Naive B cell (primary cell): ENCODE measurements at regions not wholly inside any gene's neighbourhood (a gene's known extent, or its start where the extent isn't known, plus 50 kb on each side); places are given as distances from the start of the nearest gene placed in this dataset.

Experiments
- ATAC-seq, 2 donors: fragments of 150-1000 bp; cut with Tn5 transposase; 2 replicates each; pipeline ENCODE4 v1.10.0; 2021; ENCODE audit warnings: low read depth in 2 of 2, mild to moderate bottlenecking in 2 of 2, moderate library complexity in 2 of 2
- DNase-seq: peaks from one replicate; pipeline ENCODE4 v3.0.0; 2022
- H3K27ac Mint-ChIP-seq, 6 donors: one replicate each; pipeline ENCODE4 v1.8.0; 2020 to 2022; ENCODE audit warnings: mild to moderate bottlenecking in 6 of 6, mixed read lengths in 6 of 6, moderate library complexity in 5 of 6, inconsistent platforms in 2 of 6
- H3K27me3 Mint-ChIP-seq, 3 donors: one replicate each; pipeline ENCODE4 v1.8.0; 2021 to 2022; ENCODE audit warnings: mixed read lengths in 3 of 3, mild to moderate bottlenecking in 1 of 3
- H3K36me3 Mint-ChIP-seq, 2 donors: one replicate each; pipeline ENCODE4 v1.8.0; 2020 to 2022; ENCODE audit warnings: mixed read lengths in 2 of 2, inconsistent platforms in 1 of 2, mild to moderate bottlenecking in 1 of 2
- H3K4me1 Mint-ChIP-seq, 3 donors: one replicate each; pipeline ENCODE4 v1.8.0; 2020 to 2022; ENCODE audit warnings: mixed read lengths in 3 of 3, inconsistent platforms in 1 of 3, mild to moderate bottlenecking in 1 of 3, moderate library complexity in 1 of 3
- H3K4me3 Mint-ChIP-seq, 8 donors: one replicate each; pipeline ENCODE4 v1.8.0; 2020 to 2022; ENCODE audit warnings: mild to moderate bottlenecking in 8 of 8, mixed read lengths in 8 of 8, moderate library complexity in 8 of 8, inconsistent platforms in 2 of 8
- H3K9me3 Mint-ChIP-seq, 7 donors: one replicate each; pipeline ENCODE4 v1.8.0; 2020 to 2022; ENCODE audit warnings: mixed read lengths in 7 of 7, mild to moderate bottlenecking in 5 of 7, inconsistent platforms in 2 of 7, moderate library complexity in 1 of 7

GRCh38 chr7:145644426-145645134, 472.0 kb upstream of the CNTNAP2 start:
- DNase-seq: no peak
- H3K4me1 Mint-ChIP-seq: no peaks in the 10 kb centered on the region
- H3K27me3 Mint-ChIP-seq: no peaks in the 10 kb centered on the region
- peak overlapping the region in 2 of 6 donors; percentile 54 to 63 for H3K27ac Mint-ChIP-seq
- H3K36me3 Mint-ChIP-seq: no peaks in the 10 kb centered on the region
- ATAC-seq: no peak
- peaks cover 2 to 9% (median 8%) of the 10 kb centered on the region in 7 donors for H3K9me3 Mint-ChIP-seq
- H3K4me3 Mint-ChIP-seq: no peak overlapping the region

DNA sequence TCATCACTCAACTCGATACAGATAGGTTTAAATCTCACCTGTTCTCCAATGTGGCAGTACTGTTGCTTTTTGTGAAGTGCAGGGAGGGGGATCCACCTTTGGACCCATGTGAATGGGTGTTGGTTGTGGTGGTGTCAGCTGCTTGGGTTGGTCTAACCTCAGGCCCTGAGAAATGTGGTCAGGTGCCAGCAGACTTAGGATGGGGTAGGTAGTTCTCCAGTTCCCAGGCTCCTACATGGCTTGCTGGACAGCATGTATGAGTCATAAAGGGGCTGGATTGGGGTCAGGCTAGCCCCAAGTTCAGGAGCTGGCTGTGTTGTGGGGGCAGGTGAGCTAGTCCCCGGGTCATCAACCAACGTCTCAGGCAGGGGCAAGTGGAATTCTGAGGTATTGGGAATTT, 472.6 kb upstream of the CNTNAP2 start:
- DNase-seq (no peak), ATAC-seq (no peak)
- no peaks in the 10 kb centered on the region for H3K36me3 Mint-ChIP-seq
- no peaks in the 10 kb centered on the region for H3K4me1 Mint-ChIP-seq
- no peak overlapping the region for H3K4me3 Mint-ChIP-seq
- no peak overlapping the region for H3K27ac Mint-ChIP-seq
- H3K27me3 Mint-ChIP-seq: no peaks in the 10 kb centered on the region
- H3K9me3 Mint-ChIP-seq: peaks cover 2 to 12% (median 8%) of the 10 kb centered on the region in 7 donors

- Mint-ChIP-seq H3K36me3 (no peaks in the 10 kb centered on the region), H3K27ac (no peak overlapping the region), H3K4me3 (no peak overlapping the region), H3K27me3 (no peaks in the 10 kb centered on the region), H3K4me1 (no peaks in the 10 kb centered on the region), H3K9me3 (peaks cover 0 to 4% (median 1%) of the 10 kb centered on the region in 7 donors)
- ATAC-seq (no peak), DNase-seq (no peak)
Observed at GRCh38 chr7:145633513-145633912, 483.1 kb upstream of the CNTNAP2 start.

DNA sequence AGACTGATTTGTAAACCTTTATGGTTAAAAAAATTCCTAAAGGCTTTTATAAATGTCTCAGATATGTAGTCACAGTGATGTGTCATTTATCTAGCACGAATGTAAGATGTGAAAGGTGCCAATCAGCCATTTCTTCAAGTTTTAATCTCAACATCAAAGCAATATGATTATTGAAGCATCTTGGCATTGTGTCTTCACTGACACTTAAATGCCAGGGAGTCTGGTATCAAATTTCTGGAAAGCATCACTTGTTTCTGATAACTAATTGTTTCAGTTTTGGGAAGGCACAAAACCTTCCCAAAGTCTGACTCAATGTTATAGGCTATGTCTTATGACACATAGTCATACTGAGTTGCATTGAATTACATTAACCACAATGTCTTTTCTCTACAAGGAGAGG, 492.0 kb upstream of the CNTNAP2 start:
- DNase-seq (no peak), ATAC-seq (no peak)
- Mint-ChIP-seq H3K9me3 (peaks cover 0 to 4% (median 0%) of the 10 kb centered on the region in 7 donors), H3K27me3 (no peaks in the 10 kb centered on the region), H3K4me3 (no peak overlapping the region), H3K4me1 (no peaks in the 10 kb centered on the region), H3K36me3 (no peaks in the 10 kb centered on the region), H3K27ac (no peak overlapping the region)

DNA sequence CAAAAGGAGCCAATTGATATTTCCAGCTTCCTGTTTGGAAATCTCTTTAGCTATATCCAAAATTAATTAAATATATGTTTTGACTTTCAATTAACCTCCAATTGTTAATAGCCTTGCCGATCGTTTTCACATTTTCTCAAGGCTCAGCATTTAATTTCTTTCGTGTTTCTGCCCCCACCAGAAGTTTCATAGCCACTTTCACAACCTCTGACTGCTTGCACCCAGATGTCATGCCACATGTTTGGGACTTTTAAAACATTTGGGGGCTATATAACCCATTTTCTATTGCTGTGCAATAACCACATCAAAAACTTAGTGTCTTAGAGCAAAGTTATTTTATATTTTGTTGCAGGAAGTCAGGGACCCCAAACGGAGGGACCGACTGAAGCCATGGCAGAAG, 510.6 kb upstream of the CNTNAP2 start:
- no peak for ATAC-seq
- H3K36me3 Mint-ChIP-seq: no peaks in the 10 kb centered on the region
- no peak overlapping the region for H3K4me3 Mint-ChIP-seq
- no peaks in the 10 kb centered on the region for H3K27me3 Mint-ChIP-seq
- no peak for DNase-seq
- peaks cover 4 to 37% (median 11%) of the 10 kb centered on the region in 7 donors for H3K9me3 Mint-ChIP-seq
- no peaks in the 10 kb centered on the region for H3K4me1 Mint-ChIP-seq
- H3K27ac Mint-ChIP-seq: no peak overlapping the region

DNA sequence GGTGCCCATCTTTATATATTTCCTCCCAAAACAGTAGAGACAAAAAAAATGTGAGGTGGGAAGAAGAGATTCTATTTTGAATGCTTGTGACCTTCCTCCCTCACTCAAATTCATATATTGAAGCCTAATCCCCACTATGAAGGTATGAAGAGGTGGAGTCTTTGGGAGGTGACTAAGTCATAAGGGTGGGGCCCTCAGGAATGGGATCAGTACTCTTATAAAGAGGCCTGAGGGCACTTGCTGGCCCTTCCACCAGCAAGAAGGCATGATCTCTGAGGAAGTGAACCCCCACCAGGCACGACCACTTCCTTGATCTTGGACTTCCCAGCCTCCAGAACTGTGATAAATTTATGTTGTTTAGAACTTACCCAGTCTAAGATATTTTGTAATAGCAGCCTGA, 517.2 kb upstream of the CNTNAP2 start:
- no peak overlapping the region for H3K27ac Mint-ChIP-seq
- no peak overlapping the region for H3K4me3 Mint-ChIP-seq

GRCh38 chr7:145584401-145584800, 532.2 kb upstream of the CNTNAP2 start:
- Mint-ChIP-seq H3K4me3 (no peak overlapping the region), H3K4me1 (no peaks in the 10 kb centered on the region), H3K27ac (no peak overlapping the region), H3K9me3 (peaks cover 0 to 8% (median 7%) of the 10 kb centered on the region in 7 donors), H3K36me3 (no peaks in the 10 kb centered on the region), H3K27me3 (no peaks in the 10 kb centered on the region)
- no peak for ATAC-seq
- DNase-seq: no peak

More for the DNA sequence above, 517.2 kb upstream of the CNTNAP2 start:
- DNase-seq (no peak), ATAC-seq (no peak)
- Mint-ChIP-seq H3K36me3 (no peaks in the 10 kb centered on the region), H3K4me1 (no peaks in the 10 kb centered on the region), H3K9me3 (peaks cover 0 to 22% (median 2%) of the 10 kb centered on the region in 7 donors), H3K27me3 (no peaks in the 10 kb centered on the region)

DNA sequence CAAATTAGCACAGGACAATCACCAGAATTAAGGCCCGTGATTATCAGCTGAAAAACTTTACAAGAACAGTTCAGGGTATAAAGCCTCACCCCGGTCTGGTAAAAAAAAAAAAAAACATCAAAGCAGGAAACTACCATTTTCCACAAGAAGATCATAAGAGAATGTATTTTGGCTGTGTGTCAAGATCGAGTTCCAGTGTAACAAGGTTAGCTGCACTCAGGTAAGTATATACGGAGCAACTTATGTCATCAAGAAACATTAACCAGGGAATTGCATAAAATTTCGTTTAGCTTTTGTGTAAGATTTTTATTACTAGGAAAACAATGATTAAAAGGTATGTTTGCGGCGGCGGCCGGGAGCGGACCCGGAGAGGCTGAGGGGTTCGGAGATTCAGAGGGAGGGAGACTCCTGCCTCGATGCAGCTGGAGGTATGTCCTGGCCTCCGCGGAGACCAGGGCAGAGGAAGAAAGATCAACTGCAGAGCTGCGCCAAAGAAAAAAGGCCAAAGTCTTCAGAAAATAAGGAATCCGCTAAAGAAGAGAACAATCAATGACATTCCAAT, 533.8 kb upstream of the CNTNAP2 start:
- H3K4me1 Mint-ChIP-seq: no peaks in the 10 kb centered on the region
- DNase-seq (no peak), ATAC-seq (no peak)
- H3K9me3 Mint-ChIP-seq: peaks cover 5 to 13% (median 7%) of the 10 kb centered on the region in 7 donors
- H3K4me3 Mint-ChIP-seq: no peak overlapping the region
- H3K27me3 Mint-ChIP-seq: no peaks in the 10 kb centered on the region
- no peaks in the 10 kb centered on the region for H3K36me3 Mint-ChIP-seq
- no peak overlapping the region for H3K27ac Mint-ChIP-seq

- DNase-seq (no peak), ATAC-seq (no peak)
- Mint-ChIP-seq H3K4me1 (no peaks in the 10 kb centered on the region), H3K36me3 (no peaks in the 10 kb centered on the region), H3K27ac (no peak overlapping the region), H3K4me3 (no peak overlapping the region), H3K9me3 (peaks cover 0 to 8% (median 2%) of the 10 kb centered on the region in 7 donors), H3K27me3 (no peaks in the 10 kb centered on the region)
Observed at GRCh38 chr7:145557805-145558204, 558.8 kb upstream of the CNTNAP2 start.

GRCh38 chr7:145543242-145543641, 573.4 kb upstream of the CNTNAP2 start:
- ATAC-seq: no peak
- H3K9me3 Mint-ChIP-seq: peaks cover 0 to 4% (median 2%) of the 10 kb centered on the region in 7 donors

DNA sequence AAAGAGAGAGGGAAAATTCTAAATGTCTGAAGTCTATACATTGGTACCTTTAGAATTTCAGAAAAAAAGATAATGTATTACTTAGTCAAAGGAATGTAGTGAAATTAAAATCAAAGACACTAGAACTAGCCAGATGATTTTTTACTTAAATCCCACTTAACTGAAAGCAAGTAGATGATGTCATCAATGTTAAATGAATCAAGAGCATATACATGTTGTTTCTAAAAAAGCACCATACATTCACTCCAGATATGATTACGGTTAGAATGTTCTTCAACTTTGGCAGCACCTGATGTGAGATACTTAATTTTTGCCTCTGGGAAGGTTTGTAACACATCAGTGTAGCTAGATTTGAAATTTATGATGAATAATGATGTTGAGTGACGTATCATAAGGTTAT, 576.7 kb upstream of the CNTNAP2 start:
- ATAC-seq (no peak), DNase-seq (no peak)
- Mint-ChIP-seq H3K27ac (no peak overlapping the region), H3K36me3 (no peaks in the 10 kb centered on the region), H3K9me3 (peaks cover 0 to 4% (median 0%) of the 10 kb centered on the region in 7 donors), H3K4me3 (no peak overlapping the region), H3K27me3 (no peaks in the 10 kb centered on the region), H3K4me1 (no peaks in the 10 kb centered on the region)

More at GRCh38 chr7:145543242-145543641, 573.4 kb upstream of the CNTNAP2 start:
- Mint-ChIP-seq H3K27ac (no peak overlapping the region), H3K4me1 (no peaks in the 10 kb centered on the region), H3K27me3 (no peaks in the 10 kb centered on the region), H3K4me3 (no peak overlapping the region), H3K36me3 (no peaks in the 10 kb centered on the region)
- no peak for DNase-seq

GRCh38 chr7:145534301-145534700, 582.3 kb upstream of the CNTNAP2 start:
- no peak overlapping the region for H3K27ac Mint-ChIP-seq
- H3K9me3 Mint-ChIP-seq: peaks cover 0 to 2% (median 0%) of the 10 kb centered on the region in 7 donors
- no peaks in the 10 kb centered on the region for H3K4me1 Mint-ChIP-seq
- no peaks in the 10 kb centered on the region for H3K36me3 Mint-ChIP-seq
- no peaks in the 10 kb centered on the region for H3K27me3 Mint-ChIP-seq
- no peak for ATAC-seq
- H3K4me3 Mint-ChIP-seq: no peak overlapping the region
- no peak for DNase-seq

DNA sequence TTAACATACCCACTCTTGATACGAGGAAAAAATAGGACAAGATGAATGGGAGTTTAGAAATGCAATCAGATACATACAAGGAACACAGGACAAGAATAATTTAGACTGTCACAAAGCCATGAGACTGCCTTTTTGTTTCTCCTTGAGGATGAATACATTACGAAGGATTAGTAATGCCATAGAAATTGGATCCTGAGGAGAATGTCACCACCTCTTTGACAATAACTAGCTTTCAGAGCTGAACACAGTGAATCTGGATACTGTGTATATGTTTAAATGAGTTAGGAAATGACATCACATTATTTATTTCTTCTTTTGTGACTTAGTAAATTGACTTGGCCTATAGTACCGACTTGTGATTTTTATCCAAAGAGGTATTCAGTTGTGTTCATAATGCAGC, 596.3 kb upstream of the CNTNAP2 start:
- Mint-ChIP-seq H3K9me3 (peaks cover 0 to 4% (median 0%) of the 10 kb centered on the region in 7 donors), H3K4me1 (no peaks in the 10 kb centered on the region), H3K27me3 (no peaks in the 10 kb centered on the region), H3K27ac (peak overlapping the region in 1 of 6 donors; percentile 16), H3K4me3 (no peak overlapping the region), H3K36me3 (no peaks in the 10 kb centered on the region)
- ATAC-seq: no peak
- no peak for DNase-seq

DNA sequence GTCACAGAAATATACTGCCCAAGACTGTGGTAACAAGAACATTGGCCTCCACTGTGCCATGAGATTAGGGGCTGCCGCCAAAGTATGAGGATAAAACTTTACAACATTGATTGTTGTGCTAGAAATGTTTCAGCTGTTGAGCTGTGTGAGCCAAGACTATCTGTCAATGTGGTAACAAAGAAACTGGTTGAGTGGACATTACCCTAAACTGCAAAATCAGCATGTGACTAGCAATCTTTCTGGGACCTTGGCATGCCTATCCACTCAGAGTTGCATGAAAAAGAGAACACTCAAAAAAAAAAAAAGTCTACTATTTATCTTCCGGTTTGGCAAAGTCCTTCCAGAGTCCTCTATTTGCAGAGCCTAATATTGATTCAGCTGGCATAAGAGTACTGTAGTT, 605.6 kb upstream of the CNTNAP2 start:
- DNase-seq (no peak), ATAC-seq (no peak)
- Mint-ChIP-seq H3K27me3 (no peaks in the 10 kb centered on the region), H3K27ac (no peak overlapping the region), H3K4me1 (no peaks in the 10 kb centered on the region), H3K36me3 (no peaks in the 10 kb centered on the region), H3K4me3 (no peak overlapping the region), H3K9me3 (peaks cover 0 to 19% (median 9%) of the 10 kb centered on the region in 7 donors)
